GM23338 (cell line): ENCODE measurements at regions not wholly inside any gene's neighbourhood (a gene's known extent, or its start where the extent isn't known, plus 50 kb on each side); places are given as distances from the start of the nearest gene placed in this dataset.

ENCODE experiments used
- ATAC-seq: fragments of 200-7000 bp; cut with Tn5 transposase; 3 replicates; pipeline ENCODE4 v1.9.1; 2020
- DNase-seq: peaks from one replicate; pipeline ENCODE4 v3.0.0-alpha.2; 2015; ENCODE audit warnings: low spot score
- H2AFZ ChIP-seq: fragments of 200-600 bp; sonication (generic); 2 replicates; pipeline ENCODE4 v1.8.0; 2016; ENCODE audit warnings: antibody characterized with exemption, mild to moderate bottlenecking, moderate library complexity
- H3F3A ChIP-seq: fragments of 200-600 bp; sonication (generic); replicated peaks from 2 replicates; pipeline ENCODE4 v1.8.0; 2017; ENCODE audit warnings: antibody characterized with exemption, mixed run types, low read depth
- H3K27ac ChIP-seq: fragments of 200-600 bp; sonication (generic); 2 replicates; pipeline ENCODE4 v1.6.1; 2016; ENCODE audit warnings: low read depth
- H3K27me3 ChIP-seq: fragments of 200-600 bp; sonication (generic); 2 replicates; pipeline ENCODE4 v1.8.0; 2016; ENCODE audit warnings: mild to moderate bottlenecking, mixed run types, moderate library complexity; ENCODE audit not compliant: insufficient read depth
- H3K36me3 ChIP-seq: fragments of 200-600 bp; sonication (generic); 2 replicates; pipeline ENCODE4 v1.8.0; 2016; ENCODE audit warnings: mild to moderate bottlenecking; ENCODE audit not compliant: insufficient read depth
- H3K4me1 ChIP-seq: fragments of 200-600 bp; sonication (generic); 2 replicates; pipeline ENCODE4 v1.8.0; 2016; ENCODE audit warnings: mild to moderate bottlenecking, moderate library complexity; ENCODE audit not compliant: insufficient read depth
- H3K4me2 ChIP-seq: fragments of 200-600 bp; sonication (generic); 2 replicates; pipeline ENCODE4 v1.7.1; 2017; ENCODE audit warnings: mixed run types
- H3K4me3 ChIP-seq: fragments of 200-600 bp; sonication (generic); 2 replicates; pipeline ENCODE4 v1.6.1; 2016; ENCODE audit warnings: mixed run types
- H3K79me2 ChIP-seq: fragments of 200-600 bp; sonication (generic); replicated peaks from 2 replicates; pipeline ENCODE4 v1.8.0; 2017; ENCODE audit warnings: mild to moderate bottlenecking; ENCODE audit not compliant: insufficient read depth
- H3K9me2 ChIP-seq: fragments of 200-600 bp; sonication (generic); 2 replicates; pipeline ENCODE4 v1.8.0; 2017; ENCODE audit not compliant: insufficient read depth
- H4K20me1 ChIP-seq: fragments of 200-600 bp; sonication (generic); replicated peaks from 2 replicates; pipeline ENCODE4 v1.8.0; 2017; ENCODE audit warnings: mild to moderate bottlenecking; ENCODE audit not compliant: insufficient read depth
- H3K27ac Mint-ChIP-seq: 2 replicates; pipeline ENCODE4 v1.8.0; 2020; ENCODE audit warnings: inconsistent platforms, mild to moderate bottlenecking, moderate library complexity, mixed read lengths
- H3K27me3 Mint-ChIP-seq: 3 replicates; pipeline ENCODE4 v1.8.0; 2022; ENCODE audit warnings: low read depth, mild to moderate bottlenecking, moderate library complexity, mixed read lengths, inconsistent platforms; ENCODE audit not compliant: insufficient read depth, poor library complexity
- H3K36me3 Mint-ChIP-seq: 3 replicates; pipeline ENCODE4 v1.8.0; 2021; ENCODE audit warnings: low read depth, mild to moderate bottlenecking, inconsistent platforms, moderate library complexity, mixed read lengths
- H3K4me1 Mint-ChIP-seq: 3 replicates; pipeline ENCODE4 v1.8.0; 2020; ENCODE audit warnings: mild to moderate bottlenecking, inconsistent platforms, mixed read lengths
- H3K4me3 Mint-ChIP-seq: 3 replicates; pipeline ENCODE4 v1.8.0; 2021; ENCODE audit warnings: moderate library complexity, mild to moderate bottlenecking, inconsistent platforms, mixed read lengths
- H3K9me3 Mint-ChIP-seq: 3 replicates; pipeline ENCODE4 v1.8.0; 2020; ENCODE audit warnings: moderate library complexity, mild to moderate bottlenecking, inconsistent platforms, mixed read lengths
- CREB1 ChIP-seq: fragments of 250-450 bp; sonication (Bioruptor Pico); IDR thresholded peaks from 2 replicates; pipeline ENCODE4 v1.5.0; 2020; ENCODE audit warnings: low read depth, mild to moderate bottlenecking, moderate library complexity
- CTCF ChIP-seq, 2 experiments: fragments of 200-600 bp in 1 of 2; sonication (generic) in 1 of 2; conservative IDR thresholded peaks; 2 replicates each; pipeline versions ENCODE4 v1.5.1 to v1.6.1; 2016 to 2017; ENCODE audit warnings: antibody characterized with exemption in 2 of 2, low read depth in 2 of 2, mild to moderate bottlenecking in 2 of 2, moderate library complexity in 1 of 2
- EZH2 ChIP-seq: fragments of 200-600 bp; sonication (generic); IDR thresholded peaks from one replicate; pipeline ENCODE4 v1.8.0; 2017; ENCODE audit warnings: antibody characterized with exemption, mild to moderate bottlenecking, low read depth; ENCODE audit not compliant: unreplicated experiment
- EZH2phosphoT487 ChIP-seq: fragments of 200-600 bp; sonication (generic); IDR thresholded peaks from one replicate; pipeline ENCODE4 v1.8.1; 2018; ENCODE audit warnings: antibody characterized with exemption; ENCODE audit not compliant: unreplicated experiment
- JUNB ChIP-seq: IDR thresholded peaks from one replicate; pipeline ENCODE4 v1.6.1; 2016; ENCODE audit warnings: antibody characterized with exemption; ENCODE audit not compliant: unreplicated experiment
- NANOG ChIP-seq: IDR thresholded peaks from 2 replicates; pipeline ENCODE4 v1.6.1; 2016; ENCODE audit warnings: antibody characterized with exemption, borderline replicate concordance
- POLR2AphosphoS5 ChIP-seq: IDR thresholded peaks from 2 replicates; pipeline ENCODE4 v1.6.1; 2016; ENCODE audit warnings: antibody characterized with exemption, low read depth
- REST ChIP-seq: IDR thresholded peaks from one replicate; pipeline ENCODE4 v1.6.1; 2018; ENCODE audit warnings: antibody characterized with exemption; ENCODE audit not compliant: unreplicated experiment
- STAT1 ChIP-seq: IDR thresholded peaks from one replicate; pipeline ENCODE4 v1.6.1; 2016; ENCODE audit warnings: antibody characterized with exemption; ENCODE audit not compliant: unreplicated experiment
- ZNF114 ChIP-seq: fragments of 250-450 bp; sonication (Bioruptor Pico); IDR thresholded peaks from 2 replicates; pipeline ENCODE4 v1.5.0; 2020; ENCODE audit warnings: mild to moderate bottlenecking, moderate library complexity
- ZNF331 ChIP-seq: fragments of 250-450 bp; sonication (Bioruptor Pico); IDR thresholded peaks from 2 replicates; pipeline ENCODE4 v1.5.0; 2020; ENCODE audit warnings: low read depth, mild to moderate bottlenecking, moderate library complexity
- ZNF462 ChIP-seq: fragments of 250-450 bp; sonication (Bioruptor Pico); IDR thresholded peaks from 2 replicates; pipeline ENCODE4 v1.5.0; 2020; ENCODE audit warnings: mild to moderate bottlenecking, moderate library complexity

- TF ChIP-seq JUNB (no peak), REST (no peak), EZH2 (no peak), EZH2phosphoT487 (no peak), NANOG (no peak), ZNF114 (CRISPR knock-in tag) (no peak), ZNF331 (CRISPR knock-in tag) (no peak), STAT1 (no peak), CREB1 (CRISPR knock-in tag) (no peak)
Measured at GRCh38 chr2:575030-575726, 102.0 kb downstream of the TMEM18 start (continued).

- no peaks in the 10 kb centered on the region for H3K9me2 ChIP-seq
- H3K27ac ChIP-seq, result no peak overlapping the region
- H3K4me2 ChIP-seq, result no peak overlapping the region
- no peaks in the 10 kb centered on the region for H3K4me1 Mint-ChIP-seq
- no peak; the same call in 2 of the 3 replicates for ATAC-seq
- H2AFZ ChIP-seq, result no peak overlapping the region; the same call in 1 of the 2 replicates
- H3F3A ChIP-seq, result no peaks in the 10 kb centered on the region
- H3K27ac Mint-ChIP-seq, result no peak overlapping the region
- DNase-seq, result no peak
- H3K79me2 ChIP-seq, result no peaks in the 10 kb centered on the region
- peaks cover 3% of the 10 kb centered on the region for H3K27me3 Mint-ChIP-seq
- peaks cover 13% of the 10 kb centered on the region for H3K9me3 Mint-ChIP-seq
- TF ChIP-seq POLR2AphosphoS5 (no peak), CREB1 (CRISPR knock-in tag) (no peak), JUNB (no peak), CTCF (conservative IDR thresholded peaks at IDR 0.05; ENCODE audit: low read depth in 2 of 2) (no peak), NANOG (no peak), ZNF114 (CRISPR knock-in tag) (no peak), ZNF331 (CRISPR knock-in tag) (no peak), ZNF462 (CRISPR knock-in tag) (no peak), EZH2phosphoT487 (no peak)
- H3K4me1 ChIP-seq, result no peaks in the 10 kb centered on the region
- H3K4me3 ChIP-seq, result no peak overlapping the region
- no peaks in the 10 kb centered on the region for H4K20me1 ChIP-seq
- H3K4me3 Mint-ChIP-seq, result no peak overlapping the region
- no peaks in the 10 kb centered on the region for H3K36me3 ChIP-seq
- H3K27me3 ChIP-seq, result no peaks in the 10 kb centered on the region
- no peaks in the 10 kb centered on the region for H3K36me3 Mint-ChIP-seq
Measured at GRCh38 chr2:573805-574392, 103.3 kb downstream of the TMEM18 start.
